Right lobe of liver (tissue), 4 donors: ENCODE measurements at regions not wholly inside any gene's neighbourhood (a gene's known extent, or its start where the extent isn't known, plus 50 kb on each side); places are given as distances from the start of the nearest gene placed in this dataset.

Experiments used
- POLR2A ChIP-seq: fragments of 450-650 bp; IDR thresholded peaks from one replicate; pipeline ENCODE4 v1.6.1; 2017; ENCODE audit warnings: antibody characterized with exemption, mild to moderate bottlenecking
- TF ChIP-seq, protein P1 (sequence below), 4 donors: fragments of 200-600 bp in 3 of 4; fragments of 450-650 bp in 1 of 4; IDR thresholded peaks; one replicate each; pipeline versions ENCODE4 v1.5.1 to v1.8.0; 2016 to 2022; ENCODE audit warnings: antibody characterized with exemption in 4 of 4, mild to moderate bottlenecking in 2 of 4
- donor health status: DM: no; HTN: no; CAD: no.
- donor health status: DM: no; HTN: no; CAD: no.
- donor health status: DM: no; HTN: yes; CAD: no.

DNA sequence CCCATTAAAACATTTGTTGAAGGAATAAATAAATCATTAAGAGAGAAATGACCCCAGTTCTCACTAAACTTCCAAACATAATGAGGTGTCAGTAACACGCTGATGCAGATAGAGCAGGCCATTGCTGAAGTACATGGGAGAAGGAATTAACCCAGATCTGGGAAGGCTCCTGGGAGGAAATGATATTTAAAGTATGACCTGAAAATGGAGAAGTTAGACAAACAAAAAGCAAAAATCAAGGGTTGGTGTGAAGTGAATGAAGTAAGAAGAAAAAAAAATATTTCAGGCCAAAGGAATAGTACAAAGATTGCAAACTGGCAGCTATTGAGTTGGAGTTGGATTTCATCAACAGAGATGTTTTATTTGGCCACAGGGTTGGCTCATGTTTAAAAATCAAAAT, 71.4 kb downstream of the RGS2 start:
- TF ChIP-seq, protein P1, sequence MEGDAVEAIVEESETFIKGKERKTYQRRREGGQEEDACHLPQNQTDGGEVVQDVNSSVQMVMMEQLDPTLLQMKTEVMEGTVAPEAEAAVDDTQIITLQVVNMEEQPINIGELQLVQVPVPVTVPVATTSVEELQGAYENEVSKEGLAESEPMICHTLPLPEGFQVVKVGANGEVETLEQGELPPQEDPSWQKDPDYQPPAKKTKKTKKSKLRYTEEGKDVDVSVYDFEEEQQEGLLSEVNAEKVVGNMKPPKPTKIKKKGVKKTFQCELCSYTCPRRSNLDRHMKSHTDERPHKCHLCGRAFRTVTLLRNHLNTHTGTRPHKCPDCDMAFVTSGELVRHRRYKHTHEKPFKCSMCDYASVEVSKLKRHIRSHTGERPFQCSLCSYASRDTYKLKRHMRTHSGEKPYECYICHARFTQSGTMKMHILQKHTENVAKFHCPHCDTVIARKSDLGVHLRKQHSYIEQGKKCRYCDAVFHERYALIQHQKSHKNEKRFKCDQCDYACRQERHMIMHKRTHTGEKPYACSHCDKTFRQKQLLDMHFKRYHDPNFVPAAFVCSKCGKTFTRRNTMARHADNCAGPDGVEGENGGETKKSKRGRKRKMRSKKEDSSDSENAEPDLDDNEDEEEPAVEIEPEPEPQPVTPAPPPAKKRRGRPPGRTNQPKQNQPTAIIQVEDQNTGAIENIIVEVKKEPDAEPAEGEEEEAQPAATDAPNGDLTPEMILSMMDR (IDR thresholded peaks at IDR 0.05), result no peak
- TF ChIP-seq POLR2A, result no peak
